ENCODE measurements at regions not wholly inside any gene's neighbourhood (a gene's known extent, or its start where the extent isn't known, plus 50 kb on each side); places are given as distances from the start of the nearest gene placed in this dataset.

GRCh38 chr14:22333422-22334274 is 255.4 kb downstream of the DAD1 start:
- ChIA-PET POLR2A (no interaction called here), CTCF (no interaction called here)
- Mint-ChIP-seq H3K27me3 (no peaks in the 10 kb centered on the region), H3K36me3 (no peaks in the 10 kb centered on the region), H3K27ac (no peak overlapping the region), H3K9me3 (no peaks in the 10 kb centered on the region), H3K4me1 (ENCODE audit: low read depth) (no peaks in the 10 kb centered on the region), H3K4me3 (no peak overlapping the region)
- no peak for DNase-seq
- intact Hi-C loops (cut with micrococcal nuclease) = no loop called here

GRCh38 chr14:22332686-22333421 is 256.2 kb downstream of the DAD1 start:
- Mint-ChIP-seq H3K4me1 (ENCODE audit: low read depth) (no peaks in the 10 kb centered on the region), H3K36me3 (no peaks in the 10 kb centered on the region), H3K27ac (no peak overlapping the region), H3K4me3 (no peak overlapping the region), H3K27me3 (no peaks in the 10 kb centered on the region), H3K9me3 (no peaks in the 10 kb centered on the region)
- no peak for DNase-seq
- intact Hi-C loops (cut with micrococcal nuclease) = no loop called here
- ChIA-PET POLR2A (no interaction called here), CTCF (no interaction called here)

- Mint-ChIP-seq H3K4me3 (no peak overlapping the region), H3K4me1 (ENCODE audit: low read depth) (no peaks in the 10 kb centered on the region), H3K36me3 (no peaks in the 10 kb centered on the region), H3K9me3 (no peaks in the 10 kb centered on the region), H3K27me3 (no peaks in the 10 kb centered on the region), H3K27ac (no peak overlapping the region)
- no peak for DNase-seq
- intact Hi-C loops (cut with micrococcal nuclease) = no loop called here
- ChIA-PET POLR2A (no interaction called here), CTCF (no interaction called here)
Measured at GRCh38 chr14:22329371-22329770, 259.7 kb downstream of the DAD1 start.

GRCh38 chr14:22325676-22326400 is 263.2 kb downstream of the DAD1 start:
- intact Hi-C loops (cut with micrococcal nuclease) = no loop called here
- H3K27ac Mint-ChIP-seq = no peak overlapping the region

GRCh38 chr14:22320362-22320750 is 268.7 kb downstream of the DAD1 start:
- Mint-ChIP-seq H3K36me3 (no peaks in the 10 kb centered on the region), H3K9me3 (no peaks in the 10 kb centered on the region), H3K4me3 (peak overlapping the region; percentile 62), H3K4me1 (ENCODE audit: low read depth) (no peaks in the 10 kb centered on the region), H3K27me3 (no peaks in the 10 kb centered on the region), H3K27ac (peak overlapping the region; percentile 80)
- CTCF ChIA-PET = interaction anchor here (1.0 kb wide), 1 partner anchor 60 kb away, joined by 3 read pairs; no protein-coding TSS in a partner anchor
- intact Hi-C loops (cut with micrococcal nuclease) = no loop called here
- DNase-seq = no peak
- POLR2A ChIA-PET = interaction anchor here (0.9 kb wide), 1 partner anchor 178 kb away, joined by 3 read pairs; no protein-coding TSS in a partner anchor

More at GRCh38 chr14:22325676-22326400, 263.2 kb downstream of the DAD1 start:
- no peak for DNase-seq
- Mint-ChIP-seq H3K9me3 (no peaks in the 10 kb centered on the region), H3K4me3 (no peak overlapping the region), H3K27me3 (no peaks in the 10 kb centered on the region), H3K36me3 (no peaks in the 10 kb centered on the region), H3K4me1 (ENCODE audit: low read depth) (no peaks in the 10 kb centered on the region)
- POLR2A ChIA-PET = no interaction called here
- CTCF ChIA-PET = no interaction called here

- Mint-ChIP-seq H3K36me3 (no peaks in the 10 kb centered on the region), H3K27me3 (no peaks in the 10 kb centered on the region), H3K4me3 (peak overlapping the region; percentile 56), H3K9me3 (no peaks in the 10 kb centered on the region), H3K27ac (peak overlapping the region; percentile 80), H3K4me1 (ENCODE audit: low read depth) (no peaks in the 10 kb centered on the region)
- intact Hi-C loops (cut with micrococcal nuclease) = loop anchor here (5.0 to 10.0 kb wide), 3 partner anchors 58 to 238 kb away; no protein-coding TSS in a partner anchor
- ChIA-PET POLR2A (interaction anchor here (0.9 kb wide), 1 partner anchor 179 kb away, joined by 3 read pairs; no protein-coding TSS in a partner anchor), CTCF (interaction anchor here (1.0 kb wide), 1 partner anchor 61 kb away, joined by 3 read pairs; no protein-coding TSS in a partner anchor)
- peak; percentile 9 for DNase-seq
Measured at GRCh38 chr14:22319526-22320361, 269.3 kb downstream of the DAD1 start.

- Mint-ChIP-seq H3K27me3 (no peaks in the 10 kb centered on the region), H3K9me3 (no peaks in the 10 kb centered on the region), H3K4me3 (no peak overlapping the region), H3K27ac (peak overlapping the region; percentile 80), H3K36me3 (no peaks in the 10 kb centered on the region), H3K4me1 (ENCODE audit: low read depth) (no peaks in the 10 kb centered on the region)
- DNase-seq = no peak
- ChIA-PET POLR2A (interaction anchor here (0.6 kb wide), 1 partner anchor 202 kb away, joined by 3 read pairs; no protein-coding TSS in a partner anchor), CTCF (no interaction called here)
- intact Hi-C loops (cut with micrococcal nuclease) = loop anchor here (5.0 to 10.0 kb wide), 3 partner anchors 58 to 238 kb away; no protein-coding TSS in a partner anchor
Measured at GRCh38 chr14:22318951-22319350, 270.1 kb downstream of the DAD1 start.

- H3K27me3 Mint-ChIP-seq = no peaks in the 10 kb centered on the region
- POLR2A ChIA-PET = no interaction called here
- DNase-seq = no peak
- CTCF ChIA-PET = no interaction called here
- intact Hi-C loops (cut with micrococcal nuclease) = loop anchor here (5.0 to 10.0 kb wide), 3 partner anchors 61 to 241 kb away; no protein-coding TSS in a partner anchor
- H3K4me3 Mint-ChIP-seq = no peak overlapping the region
- H3K4me1 Mint-ChIP-seq (ENCODE audit: low read depth) = no peaks in the 10 kb centered on the region
- H3K9me3 Mint-ChIP-seq = no peaks in the 10 kb centered on the region
- H3K36me3 Mint-ChIP-seq = no peaks in the 10 kb centered on the region
- H3K27ac Mint-ChIP-seq = no peak overlapping the region
Measured at GRCh38 chr14:22316473-22316872, 272.6 kb downstream of the DAD1 start.

GRCh38 chr14:22315336-22315735 is 273.7 kb downstream of the DAD1 start:
- intact Hi-C loops (cut with micrococcal nuclease) = loop anchor here (5.0 to 10.0 kb wide), 3 partner anchors 62 to 242 kb away; no protein-coding TSS in a partner anchor
- Mint-ChIP-seq H3K27me3 (no peaks in the 10 kb centered on the region), H3K36me3 (no peaks in the 10 kb centered on the region), H3K9me3 (no peaks in the 10 kb centered on the region), H3K27ac (peak overlapping the region; percentile 77), H3K4me1 (ENCODE audit: low read depth) (no peaks in the 10 kb centered on the region), H3K4me3 (no peak overlapping the region)
- DNase-seq = no peak
- CTCF ChIA-PET = no interaction called here
- POLR2A ChIA-PET = no interaction called here

GRCh38 chr14:22314183-22314820 is 274.7 kb downstream of the DAD1 start:
- H3K36me3 Mint-ChIP-seq = no peaks in the 10 kb centered on the region
- peak overlapping the region; percentile 77 for H3K27ac Mint-ChIP-seq
- intact Hi-C loops (cut with micrococcal nuclease) = loop anchor here (10.0 kb wide), 1 partner anchor 180 kb away; no protein-coding TSS in a partner anchor
- H3K4me3 Mint-ChIP-seq = peak overlapping the region; percentile 29
- H3K27me3 Mint-ChIP-seq = no peaks in the 10 kb centered on the region
- no peaks in the 10 kb centered on the region for H3K9me3 Mint-ChIP-seq
- CTCF ChIA-PET = no interaction called here
- POLR2A ChIA-PET = no interaction called here
- no peaks in the 10 kb centered on the region for H3K4me1 Mint-ChIP-seq (ENCODE audit: low read depth)
- no peak for DNase-seq
